GM18519 (cell line): ENCODE measurements at regions not wholly inside any gene's neighbourhood (a gene's known extent, or its start where the extent isn't known, plus 50 kb on each side); places are given as distances from the start of the nearest gene placed in this dataset.
"Not testable (repeated sequence)": the region's sequence is repeated elsewhere in the genome, so short reads cannot be mapped to it uniquely, and the experiment has no call there.

Source experiments
- ATAC-seq: cut with Tn5 transposase; IDR thresholded peaks from one replicate; pipeline ENCODE4 v1.9.1; 2021; ENCODE audit warnings: mild to moderate bottlenecking, moderate library complexity; ENCODE audit not compliant: unreplicated experiment, low FRiP score

DNA sequence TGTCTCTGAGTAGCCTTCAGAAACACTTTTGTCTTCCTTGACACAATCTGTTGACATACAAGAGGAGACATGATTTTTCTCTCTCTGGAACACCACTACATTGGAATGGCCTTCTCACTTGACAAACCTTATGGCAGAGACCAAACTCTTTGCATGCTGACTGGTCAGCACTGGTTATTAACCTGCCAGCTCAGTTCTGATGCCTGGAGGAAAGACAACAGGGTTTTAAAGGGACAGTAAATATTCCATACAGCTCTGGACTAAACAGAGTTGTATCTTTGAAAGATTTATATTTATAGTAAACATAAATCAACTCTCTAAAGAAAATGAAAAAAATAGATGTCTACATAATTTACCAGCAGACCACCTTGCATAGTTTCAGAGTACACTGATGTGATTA, 1139.1 kb upstream of the CDH8 start:
- ATAC-seq: no peak

DNA sequence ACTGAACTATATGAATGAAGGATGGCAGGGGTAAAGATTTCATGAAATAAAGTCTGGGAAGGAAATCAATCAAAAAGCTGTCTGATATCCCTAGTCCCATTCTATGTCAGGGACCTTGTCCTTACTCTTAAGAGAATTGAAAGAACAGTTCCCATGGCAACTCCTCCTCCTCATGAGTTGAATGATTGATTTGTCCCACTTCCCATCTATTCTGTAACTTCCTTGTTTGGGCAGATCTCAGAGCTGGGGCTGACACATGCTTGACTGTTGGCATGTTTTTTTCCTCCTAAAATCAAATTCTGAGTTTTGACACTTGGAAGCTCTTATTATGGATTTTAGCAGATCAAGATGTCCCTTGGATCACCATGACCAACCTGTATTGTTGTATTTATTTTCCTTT, 1138.6 kb upstream of the CDH8 start:
- ATAC-seq: no peak

DNA sequence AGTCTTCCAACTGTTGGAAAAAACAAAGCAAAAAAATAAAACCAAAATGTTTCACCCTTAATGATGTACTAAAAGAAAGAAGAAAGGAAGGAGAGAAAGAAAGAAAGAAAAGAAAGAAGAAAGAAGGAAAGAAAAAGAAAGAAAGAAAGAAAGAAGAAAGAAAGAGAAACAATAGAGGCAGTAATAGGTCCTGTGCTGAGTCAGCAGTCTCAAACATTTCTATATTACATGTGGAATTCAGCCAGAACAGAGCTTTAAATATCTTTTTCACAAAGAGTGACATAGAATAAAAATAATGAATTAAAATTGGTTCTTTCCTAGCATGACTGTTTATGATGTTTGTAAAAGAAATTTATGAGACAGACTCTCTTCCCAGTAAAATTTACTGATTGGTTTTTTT, 1135.3 kb upstream of the CDH8 start:
- ATAC-seq: no peak

DNA sequence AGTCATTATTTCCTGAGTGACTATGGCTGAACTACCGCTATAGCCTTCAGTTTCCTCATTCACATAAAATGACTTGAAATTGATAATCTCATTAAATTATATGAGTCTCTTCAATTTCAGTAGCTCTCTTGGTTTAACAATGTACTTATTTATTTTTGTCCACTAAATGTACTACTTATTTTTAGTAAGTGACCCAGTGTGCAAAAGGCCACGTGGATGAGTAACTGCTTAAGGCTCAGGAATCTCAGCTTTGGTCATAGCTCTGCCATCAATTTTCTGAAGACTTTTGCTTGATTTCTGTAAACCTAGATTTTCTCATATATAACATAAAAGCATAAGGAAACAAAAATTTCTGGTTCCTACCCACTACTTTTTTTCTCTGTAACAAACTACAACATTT, 1132.9 kb upstream of the CDH8 start:
- no peak for ATAC-seq

DNA sequence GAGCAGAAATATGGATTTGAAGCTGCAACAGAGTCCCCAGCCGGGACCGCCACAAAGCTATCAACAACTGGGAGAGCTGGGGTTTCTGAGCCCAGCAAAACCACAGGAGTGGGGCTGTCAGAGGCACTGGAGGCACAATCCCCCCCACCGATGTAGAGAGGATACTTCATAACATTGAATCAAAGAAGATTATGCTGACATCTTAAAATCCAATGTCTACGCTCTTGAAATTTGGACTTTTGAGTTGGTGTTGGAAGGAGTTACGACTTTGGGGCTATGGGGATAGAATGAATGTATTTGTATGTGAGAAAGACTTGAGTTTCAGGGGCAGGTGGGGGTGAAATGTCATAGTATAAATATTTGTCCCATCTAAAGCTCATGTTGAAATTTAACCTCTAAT, 1121.6 kb upstream of the CDH8 start:
- no peak for ATAC-seq

DNA sequence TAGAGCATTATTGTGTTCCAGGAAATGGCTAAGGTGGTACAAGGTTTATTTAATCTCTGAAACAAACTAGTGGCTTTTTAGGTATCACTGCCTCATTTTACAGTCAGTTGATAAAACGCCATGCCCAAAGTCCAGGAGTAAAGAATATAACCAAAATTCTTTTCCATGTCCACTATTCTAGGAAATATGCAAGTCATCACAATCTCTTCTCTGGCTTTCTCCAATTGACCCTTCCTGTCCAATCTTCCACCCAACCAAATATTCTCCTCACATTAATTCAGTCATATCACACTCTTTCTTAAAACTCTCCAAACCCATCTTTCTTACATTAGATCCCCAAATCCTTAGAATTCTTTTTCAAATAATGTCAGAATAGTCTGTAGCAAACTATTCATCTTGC, 1110.0 kb upstream of the CDH8 start:
- ATAC-seq: no peak

DNA sequence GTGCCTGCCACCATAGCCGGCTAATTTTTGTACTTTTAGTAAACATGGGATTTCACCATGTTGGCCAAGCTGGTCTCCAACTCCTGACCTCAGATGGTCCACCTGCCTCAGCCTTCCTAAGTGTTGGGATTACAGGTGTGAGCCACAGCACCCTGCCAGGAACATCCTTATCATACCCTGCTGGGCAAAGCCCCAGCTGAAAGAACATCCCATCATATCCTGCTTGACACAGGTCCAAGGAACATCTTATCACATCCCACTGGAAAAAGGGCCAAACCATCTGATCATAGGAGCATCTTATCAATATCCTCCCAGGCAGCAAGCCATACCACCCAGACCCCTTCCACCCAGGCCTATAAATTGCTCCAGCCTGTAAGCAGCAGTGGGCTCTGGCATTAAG, 1109.2 kb upstream of the CDH8 start:
- no peak for ATAC-seq

DNA sequence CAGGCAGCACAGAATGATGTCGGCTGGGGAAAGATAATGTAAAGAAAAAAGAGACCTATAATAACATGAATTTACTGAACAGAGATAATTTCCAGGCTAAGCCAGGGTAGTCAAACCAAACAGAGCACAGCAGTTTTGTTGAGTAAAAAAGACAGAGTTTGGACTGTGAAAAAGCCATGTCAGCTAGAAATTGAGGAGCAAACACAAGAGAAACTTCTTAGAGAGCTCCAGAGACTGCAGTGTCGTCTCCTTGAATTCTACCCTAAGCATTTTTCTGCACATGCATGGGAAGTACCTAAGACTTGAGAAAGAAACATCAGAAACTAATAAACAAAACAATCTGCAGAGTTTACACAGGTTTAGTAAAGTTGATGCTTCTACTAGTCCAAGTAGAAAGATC, 1098.8 kb upstream of the CDH8 start:
- no peak for ATAC-seq

DNA sequence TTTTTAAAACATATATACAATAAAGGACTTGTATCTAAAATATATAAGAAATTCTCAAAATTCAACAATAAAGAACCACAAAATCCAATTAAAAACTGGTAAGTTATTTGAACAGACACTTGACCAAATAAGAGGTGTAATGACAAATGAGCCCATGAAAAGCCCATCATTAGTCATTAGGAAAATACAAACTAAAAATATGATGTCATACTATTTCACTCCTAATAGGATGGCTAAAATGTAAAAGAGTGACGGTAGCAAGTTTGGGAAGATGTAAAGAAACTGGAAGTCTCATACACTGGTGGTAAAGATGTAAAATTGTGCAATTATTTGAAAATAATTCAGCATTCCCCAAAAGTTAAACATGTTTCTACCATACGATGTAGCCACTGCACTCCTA, 1095.3 kb upstream of the CDH8 start:
- ATAC-seq: no peak

DNA sequence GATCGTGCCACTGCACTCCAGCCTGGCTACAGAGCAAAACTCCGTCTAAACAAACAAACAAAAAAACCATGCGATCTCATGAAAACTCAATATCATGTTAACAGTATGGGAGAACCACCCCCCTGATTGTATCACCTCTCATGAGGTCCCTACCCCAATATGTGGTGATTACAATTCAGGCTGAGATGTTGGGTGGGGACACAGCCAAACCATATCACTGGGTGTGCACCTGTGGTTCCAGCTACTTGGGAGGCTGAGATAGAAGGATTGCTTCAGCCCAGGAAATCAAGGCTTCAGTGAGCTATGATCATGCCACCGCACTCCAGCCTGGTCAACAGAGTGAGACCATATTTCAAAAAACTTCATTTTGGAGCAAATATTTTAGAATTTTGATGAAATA, 1094.7 kb upstream of the CDH8 start:
- no peak for ATAC-seq

DNA sequence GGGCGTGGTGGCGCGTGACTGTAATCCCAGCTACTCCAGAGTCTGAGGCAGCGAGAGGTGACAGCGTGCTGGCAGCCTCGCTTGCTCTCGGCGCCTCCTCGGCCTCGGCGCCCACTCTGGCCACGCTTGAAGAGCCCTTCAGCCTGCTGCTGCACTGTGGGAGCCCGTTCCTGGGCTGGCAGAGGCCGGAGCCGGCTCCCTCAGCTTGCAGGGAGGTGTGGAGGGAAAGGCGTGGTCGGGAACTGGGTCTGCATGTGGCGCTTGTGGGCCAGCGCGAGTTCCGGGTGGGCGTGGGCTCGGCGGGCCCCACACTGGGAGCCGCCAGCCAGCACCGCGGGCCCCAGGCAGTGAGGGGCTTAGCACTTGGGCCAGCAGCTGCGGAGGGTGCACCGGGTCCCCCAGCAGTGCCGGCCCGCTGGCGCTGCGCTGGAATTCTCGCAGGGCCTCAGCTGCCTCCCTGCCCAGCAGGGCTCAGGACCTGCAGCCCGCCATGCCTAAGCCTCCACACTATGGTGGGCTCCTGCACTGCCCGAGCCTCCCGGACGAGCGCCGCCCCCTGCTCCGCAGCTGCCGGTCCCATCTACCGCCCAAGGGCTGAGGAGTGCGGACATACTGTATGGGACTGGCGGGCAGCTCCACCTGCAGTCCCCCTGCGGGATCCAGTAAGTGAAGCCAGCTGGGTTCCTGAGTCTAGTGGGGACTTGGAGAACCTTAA, 1093.3 kb upstream of the CDH8 start:
- ATAC-seq: no peak

DNA sequence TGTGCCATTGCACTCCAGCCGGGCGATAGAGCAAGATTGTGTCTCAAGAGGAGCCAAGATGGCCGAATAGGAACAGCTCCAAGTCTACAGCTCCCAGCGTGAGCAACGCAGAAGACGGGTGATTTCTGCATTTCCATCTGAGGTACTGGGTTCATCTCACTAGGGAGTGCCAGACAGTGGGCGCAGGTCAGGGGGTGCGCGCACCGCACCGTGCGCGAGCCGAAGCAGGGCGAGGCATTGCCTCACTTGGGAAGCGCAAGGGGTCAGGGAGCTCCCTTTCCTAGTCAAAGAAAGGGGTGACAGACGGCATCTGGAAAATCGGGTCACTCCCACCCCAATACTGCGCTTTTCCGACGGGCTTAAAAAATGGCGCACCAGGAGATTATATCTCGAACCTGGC, 1083.7 kb upstream of the CDH8 start:
- not testable (repeated sequence) for ATAC-seq

DNA sequence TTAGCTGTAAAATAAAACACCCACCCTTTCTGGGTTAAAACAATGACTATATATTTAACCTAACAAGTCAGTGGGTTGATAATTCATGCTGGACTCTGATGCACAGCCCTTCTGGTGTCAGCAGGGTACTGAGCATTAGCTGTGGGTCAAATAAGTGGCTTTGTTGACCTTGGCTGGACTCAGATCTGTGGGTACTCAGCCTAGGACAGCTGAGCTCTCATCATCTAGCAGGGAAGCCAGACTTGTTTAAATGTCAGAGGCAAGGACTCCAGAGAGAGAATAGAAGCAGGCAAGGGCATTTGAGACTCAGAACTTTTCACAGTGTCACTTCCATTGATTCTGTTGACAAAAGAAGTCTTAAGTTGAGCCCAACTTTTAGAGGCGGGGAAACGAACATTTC, 1063.8 kb upstream of the CDH8 start:
- no peak for ATAC-seq

DNA sequence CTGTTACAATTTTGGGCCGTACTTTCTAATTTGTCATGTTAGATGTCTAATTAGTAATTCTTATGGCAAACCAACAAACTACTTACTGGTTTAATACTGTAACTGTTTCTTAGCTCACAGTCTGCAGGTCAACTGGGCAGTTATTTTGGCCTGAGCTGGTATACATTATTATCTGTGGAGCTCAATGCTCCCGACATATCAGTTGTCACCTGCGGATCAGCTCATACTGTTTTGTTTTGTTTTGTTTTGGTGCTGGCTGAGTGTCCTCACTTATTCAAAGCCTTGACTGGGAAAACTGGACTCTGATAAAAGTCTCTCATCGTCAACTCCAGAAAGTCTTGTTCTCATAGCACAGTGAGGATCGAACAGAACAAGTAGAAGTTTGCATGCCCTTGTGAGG, 1060.6 kb upstream of the CDH8 start:
- ATAC-seq: no peak

DNA sequence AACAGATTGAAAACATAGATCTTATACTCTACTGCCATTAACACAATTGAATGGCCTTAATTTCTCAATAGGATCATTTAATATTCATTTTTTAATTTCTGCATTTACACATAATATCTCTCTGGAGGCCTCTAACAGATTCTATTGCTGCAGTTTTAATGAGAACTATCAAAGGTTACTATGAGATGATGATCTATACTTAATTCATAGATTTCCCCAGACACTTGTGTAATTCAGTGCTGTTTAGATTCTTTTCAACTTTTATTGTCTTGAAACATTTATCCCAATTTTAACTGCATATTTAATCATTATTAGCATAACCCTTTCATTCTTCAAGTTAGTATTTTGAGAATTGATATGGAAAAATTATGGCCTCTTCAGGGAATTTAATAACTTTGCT, 1056.5 kb upstream of the CDH8 start:
- no peak for ATAC-seq

DNA sequence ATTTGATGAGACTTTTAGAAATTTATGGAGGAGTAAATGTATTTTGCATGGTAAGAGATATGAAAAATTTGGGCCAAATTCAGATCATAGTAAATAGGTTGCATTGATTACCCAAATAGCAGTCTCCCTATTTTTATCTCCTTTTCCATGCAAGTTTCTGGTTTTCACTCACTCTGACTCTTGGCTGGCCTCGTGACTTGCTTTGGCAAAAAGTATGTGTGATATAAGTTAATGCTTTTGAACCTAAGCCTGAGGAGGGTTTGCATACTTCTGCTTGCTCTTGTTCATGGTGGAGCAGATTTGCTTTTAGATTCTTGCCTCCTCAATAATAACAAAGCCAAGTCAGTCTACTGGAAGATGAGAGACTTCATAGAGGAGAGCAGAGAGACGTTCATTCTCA, 1045.9 kb upstream of the CDH8 start:
- ATAC-seq: no peak

DNA sequence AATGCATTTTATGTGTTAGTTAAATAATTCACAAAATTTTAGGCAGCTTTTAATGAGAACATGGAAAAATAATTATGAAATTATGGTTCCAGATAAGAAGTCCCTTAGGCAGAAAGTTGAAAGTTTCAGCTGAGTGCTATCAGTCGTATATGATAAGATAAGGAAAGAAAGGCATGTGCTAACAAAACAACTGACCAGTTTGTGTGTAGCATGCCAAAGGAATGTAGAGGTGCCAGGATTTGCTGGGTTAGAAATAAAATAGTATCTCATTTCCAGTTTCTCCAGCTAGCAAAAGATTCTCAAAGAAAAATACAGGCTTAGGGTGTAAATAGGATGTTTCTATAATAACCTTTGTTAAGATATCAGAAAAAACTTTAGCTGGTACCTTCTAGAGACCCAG, 1044.5 kb upstream of the CDH8 start:
- no peak for ATAC-seq

DNA sequence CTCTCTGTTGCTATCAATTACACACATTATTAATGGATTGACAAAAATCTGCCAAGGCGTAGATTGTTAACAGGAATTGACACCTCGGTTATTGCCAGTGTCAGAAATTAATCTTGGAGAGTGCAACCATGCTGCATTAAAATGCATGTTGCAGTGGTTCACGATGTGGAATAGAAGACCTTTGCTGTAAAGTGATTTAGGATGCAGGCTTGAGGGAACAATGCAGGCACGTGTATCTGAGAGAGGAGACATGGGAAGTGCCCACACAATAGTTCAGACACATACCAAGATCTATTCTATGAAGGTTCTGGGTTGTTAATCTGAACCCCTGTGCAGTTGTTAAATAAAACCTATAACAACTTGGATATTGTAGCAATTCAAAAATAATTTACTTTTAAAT, 1032.8 kb upstream of the CDH8 start:
- no peak for ATAC-seq

DNA sequence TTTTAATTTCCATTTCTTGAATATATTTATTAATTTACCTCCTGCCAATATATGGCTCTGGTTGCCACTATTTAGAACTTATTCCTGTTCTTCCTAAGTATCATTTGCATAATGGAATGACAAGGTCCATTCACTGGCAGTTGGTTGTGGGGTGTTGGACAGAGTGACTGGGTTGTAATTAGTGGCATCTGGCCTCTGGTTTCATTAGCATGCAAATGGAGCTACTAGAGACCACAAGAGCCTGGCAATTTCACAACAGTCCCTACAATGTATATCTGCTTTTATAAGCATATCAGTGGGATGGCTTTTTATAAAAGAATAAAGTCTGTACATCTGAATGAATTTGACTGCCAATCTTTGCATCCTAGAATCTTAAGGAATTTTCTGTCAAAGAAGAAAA, 1030.9 kb upstream of the CDH8 start:
- ATAC-seq: no peak

DNA sequence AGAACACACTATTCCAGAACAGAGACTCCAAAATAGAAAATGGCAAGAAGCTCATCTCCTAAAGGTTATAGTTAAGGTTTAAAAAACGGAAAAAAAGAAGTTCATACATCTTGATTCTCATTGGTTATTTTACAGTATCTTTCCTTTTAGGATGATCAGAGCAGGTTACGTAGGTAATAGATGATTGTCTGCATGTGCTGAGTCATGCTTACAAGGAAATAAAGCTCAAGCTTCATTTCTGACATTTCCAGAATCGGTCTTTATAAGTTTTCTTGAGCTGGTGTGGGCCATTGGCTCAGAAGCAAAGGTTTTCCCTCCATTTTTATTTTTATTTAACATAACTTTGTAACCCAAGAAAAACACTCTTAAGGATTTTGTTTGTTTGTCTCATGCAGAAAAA, 1030.3 kb upstream of the CDH8 start:
- ATAC-seq: no peak

DNA sequence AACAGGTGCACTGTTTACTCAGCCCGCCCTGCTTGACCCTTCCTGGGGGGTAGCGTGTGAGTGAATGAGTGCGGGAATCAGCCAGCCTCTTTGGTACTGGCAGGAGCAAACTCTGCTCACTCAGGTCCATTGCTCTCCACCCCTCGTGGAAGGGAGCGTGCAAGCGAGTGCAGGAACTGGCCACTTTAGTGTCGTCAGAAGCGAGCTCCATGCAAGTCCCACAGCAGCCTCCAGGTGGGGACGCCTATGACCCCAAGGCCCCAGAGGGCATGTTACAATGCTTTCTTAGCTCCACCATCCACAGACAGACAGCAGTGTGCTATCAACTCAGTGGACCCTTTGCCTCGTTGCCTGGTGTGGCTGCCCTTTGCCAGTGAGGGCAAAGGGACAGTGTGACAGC, 1025.1 kb upstream of the CDH8 start:
- no peak for ATAC-seq

DNA sequence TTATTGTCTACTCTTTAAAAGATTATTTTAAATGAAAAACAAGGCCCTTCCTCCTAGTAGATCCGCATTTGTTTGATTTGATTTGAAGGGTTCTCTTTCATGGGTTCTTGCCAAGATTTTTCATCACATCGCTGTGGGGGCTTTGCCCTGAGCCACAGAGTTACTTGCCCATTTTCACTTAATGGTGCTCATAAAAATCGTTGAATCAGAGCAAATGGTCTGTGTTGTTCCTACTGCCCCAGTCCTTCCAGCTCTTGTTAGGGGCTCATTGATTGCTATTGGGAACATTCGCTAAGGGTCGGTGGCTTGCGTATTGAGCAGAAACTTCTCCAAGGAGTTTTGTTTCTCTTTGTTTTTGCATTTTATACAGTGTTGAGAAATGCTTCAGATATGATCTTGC, 1023.4 kb upstream of the CDH8 start:
- no peak for ATAC-seq

DNA sequence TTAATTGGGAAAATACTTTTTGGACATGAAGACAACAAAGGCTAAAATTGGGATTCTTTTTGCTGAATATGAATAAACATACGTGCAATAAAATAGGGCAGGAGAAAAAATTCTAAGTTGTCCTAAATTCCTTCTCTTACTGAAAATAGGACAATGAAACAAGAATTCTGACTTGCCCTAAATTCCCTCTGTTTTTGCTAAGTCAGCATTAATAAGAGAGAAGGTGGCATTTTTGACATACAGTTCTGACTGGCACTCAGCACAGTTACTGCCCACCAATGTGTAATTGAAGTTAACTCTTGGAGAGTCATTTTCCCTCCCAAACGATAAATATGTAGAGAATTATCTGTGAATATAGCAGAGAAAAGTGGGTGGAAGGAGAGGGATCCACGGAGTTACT, 1021.1 kb upstream of the CDH8 start:
- ATAC-seq: no peak
